Stimulated activated CD8-positive, alpha-beta memory T cell treated with anti-CD3 and anti-CD28 coated beads, Interleukin-12 subunit alpha, Interleukin-12 subunit beta, amount 100 ng/mL, for 4 hours (primary cell): ENCODE measurements at regions not wholly inside any gene's neighbourhood (a gene's known extent, or its start where the extent isn't known, plus 50 kb on each side); places are given as distances from the start of the nearest gene placed in this dataset.

Source experiments
- DNase-seq: peaks from one replicate; pipeline ENCODE4 v3.0.0-alpha.2; 2020; ENCODE audit warnings: low read depth

GRCh38 chr12:66852091-66852490 is 173.2 kb upstream of the GRIP1 start:
- DNase-seq, result no peak

DNA sequence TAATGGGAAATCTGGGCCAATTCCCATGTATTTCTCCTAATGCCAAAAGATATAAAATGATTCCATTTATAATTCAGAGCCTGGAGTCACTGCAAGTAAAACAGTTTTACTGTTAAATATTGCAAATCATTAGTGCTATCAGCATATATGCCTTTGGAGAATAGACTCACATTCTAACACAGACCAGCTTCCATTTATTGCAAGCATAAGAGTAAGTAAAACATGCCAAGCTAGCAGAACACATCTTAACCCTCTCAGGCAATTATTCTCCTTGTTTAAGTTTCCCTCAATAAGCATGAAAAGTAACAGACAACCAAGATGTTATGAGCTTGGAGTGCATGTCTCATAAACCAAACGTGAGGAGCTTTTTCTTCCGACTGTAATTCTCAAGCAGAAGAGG is 173.9 kb upstream of the GRIP1 start:
- DNase-seq, result no peak

DNA sequence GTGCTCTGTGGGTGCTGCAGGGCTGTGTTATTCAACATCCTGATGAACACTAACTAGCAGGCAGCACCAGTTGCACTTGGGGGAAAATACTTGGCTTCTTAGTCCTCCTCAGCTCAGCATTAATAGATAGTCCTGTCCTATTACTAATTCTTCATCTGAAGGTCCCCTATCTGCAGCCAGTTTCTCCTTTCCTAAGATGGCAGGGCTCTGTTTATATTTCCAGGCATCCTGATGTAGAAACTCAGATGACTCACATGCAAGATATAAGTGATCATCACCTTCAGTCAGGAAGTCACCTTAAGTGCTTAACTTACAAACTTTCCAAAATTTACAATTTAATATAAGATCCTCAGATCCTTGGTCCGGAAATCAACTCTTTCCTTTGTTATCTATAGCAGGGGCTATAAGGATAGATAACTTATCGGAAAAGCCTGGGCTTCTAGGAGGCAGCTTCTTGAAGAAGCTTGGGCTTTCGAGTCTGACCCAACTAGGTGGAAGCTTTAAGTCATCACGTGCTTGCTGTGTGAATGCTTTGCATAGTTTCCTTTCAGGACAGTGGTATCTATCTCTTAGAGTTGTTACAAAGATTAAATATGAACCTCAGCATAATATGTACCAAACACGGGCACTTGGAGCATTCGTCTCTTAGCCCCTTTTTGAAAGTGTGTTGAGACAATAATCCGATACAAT is 181.0 kb upstream of the GRIP1 start:
- no peak for DNase-seq

DNA sequence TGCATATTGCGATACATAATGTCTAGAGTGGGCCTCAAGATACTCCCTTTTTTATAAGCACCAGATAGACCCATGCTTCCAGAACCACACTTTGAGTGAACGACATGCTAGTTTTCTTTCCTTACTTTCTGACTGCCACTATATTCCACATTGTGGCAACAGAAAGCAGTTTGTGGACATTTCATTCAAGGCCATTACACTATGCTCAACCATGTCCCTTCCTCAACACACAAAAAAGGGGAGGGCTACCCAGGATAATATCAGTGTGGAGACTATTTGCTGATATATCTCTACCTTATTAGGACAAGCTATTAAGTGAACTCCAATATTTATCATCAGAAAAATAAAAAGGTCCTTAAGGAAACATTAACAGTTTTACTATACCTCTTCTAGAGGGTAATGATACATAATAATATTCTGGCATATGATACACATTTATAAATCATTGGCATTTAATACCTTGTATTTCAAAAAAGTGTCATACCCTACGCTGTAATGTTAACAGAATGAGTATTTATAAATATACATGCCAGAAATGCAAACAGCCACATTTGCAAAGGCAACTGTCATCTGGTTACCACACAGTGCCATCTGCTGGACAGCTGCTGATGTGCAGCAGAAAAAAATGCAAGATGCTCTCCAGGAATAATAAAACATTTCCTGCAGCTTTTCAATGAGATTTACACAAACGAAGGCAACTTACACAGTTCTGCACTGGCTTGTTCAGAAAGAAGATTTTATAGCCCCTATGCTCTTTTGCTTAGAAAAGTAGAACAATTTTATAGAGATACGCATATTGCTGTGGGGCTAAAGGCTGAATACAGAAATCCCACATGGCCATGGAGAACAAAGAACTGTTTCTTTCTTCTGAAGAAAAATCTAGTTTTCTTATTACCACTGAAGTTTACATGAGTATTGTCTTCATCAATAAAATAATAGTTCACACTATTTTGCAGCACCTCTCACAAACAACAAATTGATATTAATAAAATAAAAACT is 182.2 kb upstream of the GRIP1 start:
- peak; percentile 1 for DNase-seq

GRCh38 chr12:66862356-66862985 is 183.6 kb upstream of the GRIP1 start:
- DNase-seq, result no peak

GRCh38 chr12:66863276-66863675 is 184.4 kb upstream of the GRIP1 start:
- no peak for DNase-seq

- DNase-seq, result no peak
Measured at GRCh38 chr12:66877925-66878324, 199.0 kb upstream of the GRIP1 start.

- no peak for DNase-seq
Measured at GRCh38 chr12:66879409-66879808, 200.5 kb upstream of the GRIP1 start.

DNA sequence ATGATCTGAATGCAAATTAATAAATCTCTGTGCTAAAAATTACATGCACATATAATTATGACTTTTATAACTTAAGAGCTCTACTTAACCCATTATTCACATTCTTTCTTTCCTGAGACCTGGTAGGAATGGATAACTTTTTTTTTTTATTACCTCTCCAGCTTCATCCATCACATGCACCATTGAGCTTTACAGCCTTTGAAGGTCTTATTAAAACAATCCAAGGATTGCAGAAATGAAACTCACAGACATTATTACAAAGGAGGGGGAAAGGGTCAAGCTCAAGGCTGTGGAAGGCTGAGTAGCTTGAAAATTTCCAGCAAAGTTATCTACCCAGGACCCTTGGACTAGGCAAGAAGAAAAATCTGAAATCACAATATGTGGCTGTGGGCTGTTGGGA is 202.5 kb upstream of the GRIP1 start:
- DNase-seq, result no peak

GRCh38 chr12:66884091-66884490 is 205.2 kb upstream of the GRIP1 start:
- DNase-seq, result no peak

DNA sequence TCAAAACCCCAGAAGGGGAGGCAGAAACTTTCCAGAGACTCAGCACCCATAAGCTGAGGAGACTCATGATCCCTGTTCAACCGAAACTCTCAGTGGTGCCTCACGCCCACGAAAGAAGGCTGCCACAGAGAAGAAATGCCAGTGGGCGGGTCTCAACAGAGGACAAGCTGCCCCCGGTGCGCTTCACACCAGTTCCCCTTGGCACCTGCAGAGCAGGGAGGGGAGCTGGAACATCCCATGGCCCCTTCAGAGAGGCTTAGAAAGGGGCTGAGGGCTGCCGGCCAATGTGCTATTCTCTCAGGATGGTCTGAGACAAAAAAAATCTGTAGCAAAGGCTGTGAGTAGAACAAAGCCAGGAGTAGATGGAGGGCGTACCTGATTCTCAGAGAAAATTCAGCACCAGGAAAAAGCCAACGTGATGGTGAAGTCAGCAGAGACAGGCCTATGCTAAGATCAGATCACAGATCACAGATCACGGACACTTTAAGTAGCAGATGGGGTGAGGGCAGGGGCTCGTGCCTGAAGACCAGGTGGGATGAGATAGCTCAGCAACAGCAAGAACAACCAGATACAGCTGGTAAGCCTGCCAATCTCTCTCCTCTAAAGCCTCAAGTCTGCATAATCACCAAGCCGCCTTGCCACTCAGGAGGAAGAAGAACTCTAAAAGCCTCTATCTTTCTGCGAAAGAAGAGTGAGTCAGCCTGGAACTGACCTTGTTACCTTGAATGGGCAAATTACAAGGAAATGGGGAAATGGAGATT is 206.4 kb upstream of the GRIP1 start:
- DNase-seq, result no peak

- no peak for DNase-seq
Measured at GRCh38 chr12:66896797-66897196, 217.9 kb upstream of the GRIP1 start.

DNA sequence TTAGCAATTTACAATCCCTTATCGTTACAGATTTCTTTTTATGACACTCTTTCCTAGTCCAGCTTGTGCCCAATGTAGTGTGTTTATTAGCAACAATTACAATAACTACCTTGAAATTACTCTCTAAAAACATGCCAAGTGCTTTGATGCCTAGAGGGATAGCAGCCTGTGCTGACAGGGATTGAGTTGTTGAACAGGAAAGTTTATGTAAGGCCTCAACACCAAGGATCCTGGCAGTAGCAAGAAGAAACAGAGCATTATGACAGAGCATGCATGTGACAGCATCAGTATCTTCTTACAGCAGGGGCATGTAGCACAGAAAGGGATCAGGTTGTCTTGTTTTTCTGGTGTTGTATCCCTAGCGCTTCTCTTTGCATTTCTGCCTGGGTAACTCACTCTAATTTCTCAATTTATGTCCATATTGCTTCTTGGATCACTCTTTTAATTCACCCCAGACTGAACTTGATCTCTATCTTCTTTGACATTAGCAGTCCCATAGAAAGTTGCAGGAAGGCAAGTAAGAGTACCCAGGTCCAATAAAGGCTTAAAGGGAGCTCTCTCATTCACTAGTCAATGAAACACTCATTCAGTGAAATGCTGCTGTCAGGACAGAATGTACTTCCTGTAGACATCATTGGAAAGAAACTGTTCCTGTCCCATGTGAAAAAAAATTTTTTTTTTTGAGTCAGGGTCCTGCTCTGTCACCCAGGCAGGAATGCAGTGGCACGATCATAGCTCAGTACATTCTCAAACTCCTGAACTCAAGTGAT is 220.0 kb upstream of the GRIP1 start:
- no peak for DNase-seq

DNA sequence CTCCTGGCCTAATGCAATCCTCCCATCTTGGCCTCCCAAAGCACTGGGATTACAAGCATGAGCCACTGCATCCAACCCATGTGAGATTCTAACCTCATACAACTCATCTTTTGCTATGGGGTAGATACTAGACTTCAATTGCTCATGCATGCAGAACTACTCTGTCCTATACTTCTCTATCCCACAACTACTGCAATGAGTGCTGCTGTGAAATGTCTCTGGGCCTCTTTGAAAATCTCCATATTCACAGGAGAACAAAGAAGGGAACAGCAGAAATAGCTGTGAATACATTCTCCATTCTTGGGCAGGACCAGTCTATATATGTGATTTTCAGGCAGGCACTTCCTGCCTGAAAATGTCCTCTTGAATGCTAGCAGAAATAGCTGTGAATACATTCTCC is 220.7 kb upstream of the GRIP1 start:
- no peak for DNase-seq

DNA sequence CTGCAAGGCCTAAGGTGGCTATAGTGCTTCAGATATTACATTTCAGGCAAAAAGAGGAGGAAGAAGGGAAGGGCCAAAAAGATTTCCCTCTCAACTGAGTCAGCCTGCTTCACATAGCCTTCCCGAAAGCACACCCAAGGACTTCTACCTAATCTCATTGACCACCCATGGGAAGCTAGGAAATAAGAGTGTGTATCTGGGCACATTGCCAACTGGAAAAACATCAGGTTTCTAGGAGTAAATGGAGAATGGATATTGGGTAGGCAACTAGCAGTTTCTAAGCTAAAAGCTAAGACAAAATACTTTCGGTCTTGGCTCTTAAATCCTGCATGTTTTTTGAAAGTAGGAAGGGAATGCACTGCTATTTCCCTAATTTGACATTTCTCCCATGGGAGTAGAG is 221.7 kb upstream of the GRIP1 start:
- no peak for DNase-seq

DNA sequence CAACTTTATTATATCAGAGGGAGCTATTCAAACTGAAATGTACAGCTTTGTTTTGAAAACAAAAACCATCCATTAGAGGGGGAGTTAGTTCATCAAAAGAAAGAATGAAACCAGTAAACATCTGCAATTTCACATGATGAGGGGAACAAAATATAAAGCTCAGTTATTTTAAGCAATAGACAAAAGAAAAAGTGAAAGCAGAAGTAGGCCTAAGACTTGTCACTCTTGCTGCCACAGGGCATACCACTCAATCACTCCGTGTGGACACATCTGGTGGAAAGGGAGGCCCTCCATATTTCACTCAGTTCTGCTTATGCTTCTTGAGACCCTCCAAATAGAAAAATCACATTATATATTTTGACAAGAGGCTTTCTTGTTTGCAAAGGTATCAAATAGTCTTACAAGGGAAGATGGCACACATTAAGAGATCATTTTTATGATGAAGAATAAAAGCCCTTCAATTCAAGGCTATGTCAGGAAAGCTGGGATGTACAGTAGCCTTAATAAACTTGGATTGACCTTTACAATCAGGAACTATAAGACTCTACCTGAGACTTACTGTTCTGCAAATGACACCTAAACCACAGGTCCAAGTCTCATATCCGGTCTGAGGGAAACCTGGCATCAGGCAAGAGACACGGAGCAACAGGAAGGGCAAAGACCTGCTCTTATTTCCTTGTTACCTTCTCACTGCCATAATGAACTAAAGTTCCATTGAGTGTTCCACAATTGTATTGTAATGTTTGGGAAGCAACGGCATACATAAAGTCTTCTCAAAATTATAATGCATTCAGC is 222.5 kb upstream of the GRIP1 start:
- DNase-seq, result no peak

DNA sequence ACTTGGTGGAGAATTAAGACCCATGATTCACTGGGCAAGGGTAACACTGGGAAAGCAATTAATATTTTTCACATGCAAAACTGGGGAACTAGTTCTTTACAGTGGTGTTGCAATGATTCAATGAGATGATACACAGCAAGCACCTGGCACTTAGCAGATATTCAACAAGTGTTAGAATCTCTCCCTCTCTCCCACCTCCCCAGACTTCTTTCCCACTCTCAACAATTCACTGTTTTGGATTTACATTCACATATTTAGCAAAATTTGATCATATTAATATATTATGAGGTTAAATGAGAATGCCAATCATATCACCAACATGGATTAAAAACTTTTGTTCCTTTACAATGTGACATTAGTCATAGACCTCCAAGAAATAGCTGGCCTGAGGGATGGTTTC is 223.1 kb upstream of the GRIP1 start:
- no peak for DNase-seq

GRCh38 chr12:66903782-66904396 is 225.0 kb upstream of the GRIP1 start:
- no peak for DNase-seq

- DNase-seq, result no peak
Measured at GRCh38 chr12:66905201-66905600, 226.3 kb upstream of the GRIP1 start.

- no peak for DNase-seq
Measured at GRCh38 chr12:66910366-66910974, 231.6 kb upstream of the GRIP1 start.
